ENCODE measurements at regions not wholly inside any gene's neighbourhood (a gene's known extent, or its start where the extent isn't known, plus 50 kb on each side); places are given as distances from the start of the nearest gene placed in this dataset.

DNA sequence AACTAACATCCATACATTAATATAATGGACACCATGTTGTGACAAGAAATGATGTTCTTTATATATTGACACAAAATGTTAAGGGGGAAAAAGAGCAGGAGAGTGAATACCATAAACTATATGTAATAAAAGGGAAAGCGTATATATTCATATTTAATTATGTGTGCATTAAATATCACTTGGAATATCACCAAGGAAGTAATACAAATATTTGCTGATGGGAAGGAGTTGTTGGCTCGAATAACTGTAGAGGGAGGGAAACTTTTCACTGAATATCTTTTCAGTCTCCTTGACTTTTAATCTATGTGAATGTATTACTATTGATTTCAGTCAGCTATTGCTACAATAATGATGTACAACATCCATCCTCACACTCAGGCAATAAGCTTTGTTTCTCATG, 167.0 kb upstream of the DPH6 start:
- no peaks in the 10 kb centered on the region for H3K36me3 ChIP-seq (replicated peaks in 1 of 2)
- H3K9me3 ChIP-seq (replicated peaks in 1 of 3): no peaks in the 10 kb centered on the region
- DNase-seq: no peak
- H3K27ac ChIP-seq: no peak overlapping the region
- peaks cover 0 to 7% of the 10 kb centered on the region in 2 donors for H3K4me1 ChIP-seq (replicated peaks in 1 of 2)
- intact Hi-C loops (cut with DNase I): no loop called here
- WGBS, 4 donors: 85 to 91% (median 89%) methylated on average over 2 of the region's 2 CpGs
- TF ChIP-seq, protein P1, sequence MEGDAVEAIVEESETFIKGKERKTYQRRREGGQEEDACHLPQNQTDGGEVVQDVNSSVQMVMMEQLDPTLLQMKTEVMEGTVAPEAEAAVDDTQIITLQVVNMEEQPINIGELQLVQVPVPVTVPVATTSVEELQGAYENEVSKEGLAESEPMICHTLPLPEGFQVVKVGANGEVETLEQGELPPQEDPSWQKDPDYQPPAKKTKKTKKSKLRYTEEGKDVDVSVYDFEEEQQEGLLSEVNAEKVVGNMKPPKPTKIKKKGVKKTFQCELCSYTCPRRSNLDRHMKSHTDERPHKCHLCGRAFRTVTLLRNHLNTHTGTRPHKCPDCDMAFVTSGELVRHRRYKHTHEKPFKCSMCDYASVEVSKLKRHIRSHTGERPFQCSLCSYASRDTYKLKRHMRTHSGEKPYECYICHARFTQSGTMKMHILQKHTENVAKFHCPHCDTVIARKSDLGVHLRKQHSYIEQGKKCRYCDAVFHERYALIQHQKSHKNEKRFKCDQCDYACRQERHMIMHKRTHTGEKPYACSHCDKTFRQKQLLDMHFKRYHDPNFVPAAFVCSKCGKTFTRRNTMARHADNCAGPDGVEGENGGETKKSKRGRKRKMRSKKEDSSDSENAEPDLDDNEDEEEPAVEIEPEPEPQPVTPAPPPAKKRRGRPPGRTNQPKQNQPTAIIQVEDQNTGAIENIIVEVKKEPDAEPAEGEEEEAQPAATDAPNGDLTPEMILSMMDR (IDR thresholded peaks at IDR 0.05): no peak
- TF ChIP-seq POLR2A (IDR thresholded peaks at IDR 0.05): no peak
- H3K27me3 ChIP-seq: no peaks in the 10 kb centered on the region
- H3K4me3 ChIP-seq: no peak overlapping the region

DNA sequence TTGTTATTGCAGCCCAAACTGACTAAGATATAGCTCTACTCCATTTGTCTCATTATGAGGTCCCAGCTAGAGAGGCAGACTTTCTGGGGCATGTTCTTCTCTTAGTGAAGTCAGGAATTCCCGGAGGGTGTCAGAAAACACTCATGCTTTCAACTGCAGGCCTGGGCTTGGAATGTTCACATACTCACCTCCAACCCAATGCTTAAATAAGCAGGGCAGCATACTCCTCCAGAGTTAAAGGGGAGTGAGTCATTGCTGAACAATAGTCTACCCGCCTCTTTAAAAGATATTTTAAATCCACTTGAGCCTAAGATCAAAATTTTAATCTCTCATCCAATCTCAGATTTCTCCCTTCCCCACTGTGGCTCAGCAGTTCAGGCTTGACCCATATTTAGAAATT, 167.8 kb upstream of the DPH6 start:
- Histone ChIP-seq H3K4me1 (replicated peaks in 1 of 2) (peaks cover 0 to 7% of the 10 kb centered on the region in 2 donors), H3K4me3 (no peak overlapping the region), H3K36me3 (replicated peaks in 1 of 2) (no peaks in the 10 kb centered on the region), H3K9me3 (replicated peaks in 1 of 3) (no peaks in the 10 kb centered on the region), H3K27ac (no peak overlapping the region), H3K27me3 (no peaks in the 10 kb centered on the region)
- WGBS, 4 donors: 79 to 93% (median 83%) methylated on average over 2 of the region's 2 CpGs
- TF ChIP-seq, protein P1 (IDR thresholded peaks at IDR 0.05): no peak
- TF ChIP-seq POLR2A (IDR thresholded peaks at IDR 0.05): no peak
- intact Hi-C loops (cut with DNase I): no loop called here
- no peak for DNase-seq

DNA sequence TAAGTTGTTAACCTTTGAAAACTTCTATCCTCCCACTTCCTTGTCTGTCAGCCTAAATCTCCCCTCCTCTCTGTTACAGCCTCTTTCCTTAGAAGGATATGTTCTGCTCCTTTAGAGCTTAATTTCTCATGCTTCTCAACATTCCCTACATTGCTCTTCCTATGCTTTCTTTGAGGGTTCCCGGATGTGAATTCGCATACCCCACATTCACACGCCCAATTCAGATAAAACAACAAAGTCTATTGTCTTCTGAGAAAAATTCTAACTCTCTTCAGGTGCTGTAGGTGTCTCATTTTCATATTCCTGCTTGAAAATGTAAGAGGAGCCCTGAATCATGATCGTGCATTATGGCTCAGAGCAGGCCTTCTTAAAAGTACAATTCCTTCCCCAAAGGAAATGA, 171.8 kb upstream of the DPH6 start:
- no peak for DNase-seq
- Histone ChIP-seq H3K9me3 (replicated peaks in 1 of 3) (no peaks in the 10 kb centered on the region), H3K36me3 (replicated peaks in 1 of 2) (no peaks in the 10 kb centered on the region), H3K4me1 (replicated peaks in 1 of 2) (no peaks in the 10 kb centered on the region), H3K27ac (no peak overlapping the region), H3K4me3 (no peak overlapping the region), H3K27me3 (no peaks in the 10 kb centered on the region)
- TF ChIP-seq, protein P1 (IDR thresholded peaks at IDR 0.05): no peak
- TF ChIP-seq POLR2A (IDR thresholded peaks at IDR 0.05): no peak
- intact Hi-C loops (cut with DNase I): no loop called here
- 79 to 90% (median 82%) methylated on average over 4 of the region's 4 CpGs for WGBS, 4 donors

DNA sequence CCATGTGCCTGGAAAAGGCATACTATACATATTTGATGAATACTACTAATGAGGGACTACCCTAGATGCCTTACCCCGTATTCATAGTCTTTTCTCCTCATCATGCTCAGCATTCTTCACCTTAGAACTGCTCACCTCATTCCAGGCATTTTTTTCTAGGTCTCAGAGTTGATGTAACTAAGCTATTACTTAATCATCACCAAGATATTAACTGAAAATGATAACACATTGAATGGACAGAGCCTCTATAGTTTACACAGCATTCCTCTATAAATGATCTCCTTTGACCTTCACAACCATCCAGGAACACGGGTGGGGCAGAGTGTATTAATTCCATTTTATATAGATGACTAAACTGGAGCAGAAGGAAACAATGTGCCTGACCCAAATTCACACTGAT, 174.1 kb upstream of the DPH6 start:
- no peaks in the 10 kb centered on the region for H3K36me3 ChIP-seq (replicated peaks in 1 of 2)
- H3K27ac ChIP-seq: no peak overlapping the region
- intact Hi-C loops (cut with DNase I): no loop called here
- H3K4me3 ChIP-seq: no peak overlapping the region
- no peak for TF ChIP-seq POLR2A (IDR thresholded peaks at IDR 0.05)
- TF ChIP-seq, protein P1 (IDR thresholded peaks at IDR 0.05): no peak
- H3K9me3 ChIP-seq (replicated peaks in 1 of 3): no peaks in the 10 kb centered on the region
- no peaks in the 10 kb centered on the region for H3K27me3 ChIP-seq
- DNase-seq: no peak
- WGBS, 4 donors: 47 to 60% (median 54%) methylated on average over 2 of the region's 2 CpGs
- H3K4me1 ChIP-seq (replicated peaks in 1 of 2): no peaks in the 10 kb centered on the region

Data from adrenal gland (tissue), 9 donors.